Upper lobe of right lung (tissue), 1 donor: ENCODE measurements at regions not wholly inside any gene's neighbourhood (a gene's known extent, or its start where the extent isn't known, plus 50 kb on each side); places are given as distances from the start of the nearest gene placed in this dataset.

Experiments
- ATAC-seq: fragments of 200-7000 bp; cut with Tn5 transposase; one replicate; pipeline ENCODE4 v1.9.1; 2020; ENCODE audit warnings: mild to moderate bottlenecking, moderate library complexity
- DNase-seq: peaks from one replicate; pipeline ENCODE4 v3.0.0-alpha.2; 2020
- H3K27ac ChIP-seq: fragments of 200-600 bp; one replicate; pipeline ENCODE4 v1.8.0; 2022
- H3K27me3 ChIP-seq: fragments of 200-600 bp; one replicate; pipeline ENCODE4 v1.8.0; 2022; ENCODE audit warnings: mild to moderate bottlenecking
- H3K36me3 ChIP-seq: fragments of 200-600 bp; one replicate; pipeline ENCODE4 v1.8.0; 2022
- H3K4me1 ChIP-seq: fragments of 200-600 bp; one replicate; pipeline ENCODE4 v1.8.0; 2022
- H3K4me3 ChIP-seq: fragments of 200-600 bp; one replicate; pipeline ENCODE4 v1.8.0; 2022; ENCODE audit warnings: mild to moderate bottlenecking
- H3K9me3 ChIP-seq: fragments of 200-600 bp; one replicate; pipeline ENCODE4 v1.8.0; 2022
- CTCF ChIP-seq: fragments of 200-600 bp; IDR thresholded peaks from one replicate; pipeline ENCODE4 v1.8.0; 2022; ENCODE audit warnings: antibody characterized with exemption
- intact Hi-C: fragments of 100-400 bp; cut with DNase I; formaldehyde crosslinking; loops from one replicate; pipeline ENCODE4 v1.11.0; 2022
- donor health status: DM: no; HTN: yes; CAD: no; lungs with severe emphysema.

DNA sequence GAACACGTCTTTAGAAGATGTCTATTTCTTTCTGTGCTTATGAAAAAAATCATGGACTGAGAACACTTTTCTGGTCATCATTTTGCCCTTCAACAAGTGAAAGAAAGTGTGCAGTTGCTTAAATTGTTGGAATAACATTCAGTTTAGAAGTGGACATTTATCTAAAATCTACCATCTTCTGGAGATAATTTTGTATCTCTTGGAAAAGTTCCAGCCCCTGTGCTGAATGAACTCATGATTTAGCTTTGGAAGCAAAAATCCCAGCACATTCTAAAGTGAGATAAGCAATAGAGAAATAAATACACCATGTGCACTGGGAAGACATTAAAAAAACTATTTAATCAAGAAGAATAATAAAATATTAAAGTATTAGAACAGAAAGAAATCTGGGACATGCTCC lies 1420.8 kb upstream of the SLC10A2 start:
- intact Hi-C loops = no loop called here
- H3K4me3 ChIP-seq = no peak overlapping the region
- H3K27me3 ChIP-seq = no peaks in the 10 kb centered on the region
- ATAC-seq (no peak), DNase-seq (no peak)
- no peak for TF ChIP-seq CTCF
- no peak overlapping the region for H3K27ac ChIP-seq
- no peaks in the 10 kb centered on the region for H3K9me3 ChIP-seq
- H3K4me1 ChIP-seq = no peaks in the 10 kb centered on the region
- no peaks in the 10 kb centered on the region for H3K36me3 ChIP-seq

DNA sequence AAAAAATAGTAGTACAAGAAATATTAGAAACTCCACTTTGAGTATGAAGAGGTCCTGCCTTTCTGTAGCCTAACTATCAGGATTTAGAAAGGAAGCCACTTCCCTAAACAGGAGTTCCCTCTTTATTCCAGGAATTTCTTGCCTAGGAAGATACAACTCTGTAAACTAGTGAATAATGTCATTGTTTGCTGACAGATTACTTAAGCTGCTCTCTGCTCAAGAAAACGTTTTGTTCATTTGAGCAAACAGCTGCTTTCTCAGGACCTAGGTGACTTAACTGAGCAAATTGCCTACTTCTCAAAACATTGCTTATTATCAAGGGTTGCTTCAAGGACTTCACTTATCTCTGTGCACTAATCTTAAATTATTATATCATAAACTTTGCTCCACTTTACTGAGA lies 1419.4 kb upstream of the SLC10A2 start:
- Histone ChIP-seq H3K27me3 (no peaks in the 10 kb centered on the region), H3K4me1 (no peaks in the 10 kb centered on the region), H3K4me3 (no peak overlapping the region), H3K27ac (no peak overlapping the region), H3K9me3 (no peaks in the 10 kb centered on the region), H3K36me3 (no peaks in the 10 kb centered on the region)
- no peak for TF ChIP-seq CTCF
- no peak for ATAC-seq
- no peak for DNase-seq
- intact Hi-C loops = no loop called here

GRCh38 chr13:104483631-104484030 lies 1417.4 kb upstream of the SLC10A2 start:
- Histone ChIP-seq H3K4me3 (no peak overlapping the region), H3K4me1 (no peaks in the 10 kb centered on the region), H3K27me3 (no peaks in the 10 kb centered on the region), H3K36me3 (no peaks in the 10 kb centered on the region), H3K9me3 (peaks cover 9% of the 10 kb centered on the region), H3K27ac (no peak overlapping the region)
- intact Hi-C loops = no loop called here
- no peak for DNase-seq
- peak; percentile 24 for ATAC-seq
- no peak for TF ChIP-seq CTCF

DNA sequence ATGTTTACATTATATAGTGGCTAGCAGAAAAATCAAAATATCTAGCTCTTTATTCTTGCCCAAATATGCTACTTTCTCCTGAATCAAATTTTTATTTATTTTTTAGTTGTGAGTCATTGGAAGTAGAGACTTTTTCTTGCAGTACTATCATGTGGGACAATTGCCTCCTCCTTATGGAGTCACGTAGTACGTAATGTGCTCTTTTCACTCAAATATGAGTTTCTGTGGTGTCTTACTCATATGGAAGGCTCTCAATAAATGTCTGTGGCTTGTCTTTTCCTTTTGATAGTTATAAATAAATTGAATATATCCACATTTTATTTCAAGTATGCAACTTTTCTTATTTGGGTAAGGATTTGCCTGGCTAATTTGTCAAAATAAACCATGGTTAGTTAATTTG lies 1411.0 kb upstream of the SLC10A2 start:
- Histone ChIP-seq H3K36me3 (no peaks in the 10 kb centered on the region), H3K27me3 (no peaks in the 10 kb centered on the region), H3K4me3 (no peak overlapping the region), H3K4me1 (no peaks in the 10 kb centered on the region), H3K9me3 (peaks cover 9% of the 10 kb centered on the region), H3K27ac (no peak overlapping the region)
- ATAC-seq (no peak), DNase-seq (no peak)
- intact Hi-C loops = loop anchor here (5.0 kb wide), 1 partner anchor 260 kb away; no protein-coding TSS in a partner anchor
- TF ChIP-seq CTCF = no peak

- intact Hi-C loops = no loop called here
- H3K27ac ChIP-seq = no peak overlapping the region
- H3K36me3 ChIP-seq = no peaks in the 10 kb centered on the region
- no peaks in the 10 kb centered on the region for H3K27me3 ChIP-seq
- TF ChIP-seq CTCF = no peak
- no peaks in the 10 kb centered on the region for H3K4me1 ChIP-seq
- DNase-seq (no peak), ATAC-seq (no peak)
- no peak overlapping the region for H3K4me3 ChIP-seq
- peaks cover 2% of the 10 kb centered on the region for H3K9me3 ChIP-seq
Observed at GRCh38 chr13:104473936-104474335, 1407.7 kb upstream of the SLC10A2 start.

DNA sequence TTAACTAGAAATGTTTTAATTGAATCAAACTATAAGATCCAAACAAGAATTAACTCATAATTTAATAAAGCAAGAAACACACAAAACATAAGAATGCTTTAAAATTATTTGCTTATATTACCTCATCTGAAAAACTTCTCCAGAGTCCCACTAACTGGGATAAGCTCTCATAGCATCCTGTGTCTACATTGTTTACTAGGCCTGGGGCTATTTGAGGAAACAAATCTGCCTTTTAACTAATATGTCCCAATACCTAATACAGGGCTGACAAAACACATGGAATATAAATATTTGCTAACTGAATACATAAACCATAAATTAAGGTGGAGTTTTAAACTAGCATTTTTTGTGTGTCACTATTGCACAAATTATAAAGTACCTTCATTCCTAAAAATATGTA lies 1399.8 kb upstream of the SLC10A2 start:
- no peak overlapping the region for H3K4me3 ChIP-seq
- no peaks in the 10 kb centered on the region for H3K9me3 ChIP-seq
- H3K27ac ChIP-seq = no peak overlapping the region
- intact Hi-C loops = no loop called here
- DNase-seq (no peak), ATAC-seq (no peak)
- TF ChIP-seq CTCF = no peak
- no peaks in the 10 kb centered on the region for H3K27me3 ChIP-seq
- H3K36me3 ChIP-seq = no peaks in the 10 kb centered on the region
- H3K4me1 ChIP-seq = no peaks in the 10 kb centered on the region
